ENCODE measurements at regions not wholly inside any gene's neighbourhood (a gene's known extent, or its start where the extent isn't known, plus 50 kb on each side); places are given as distances from the start of the nearest gene placed in this dataset.

GRCh38 chr16:50458667-50459495 is 89.3 kb upstream of the NKD1 start:
- no peak overlapping the region for H3K4me3 ChIP-seq (ENCODE audit: low read length)
- TF ChIP-seq CTCF (conservative IDR thresholded peaks at IDR 0.05; ENCODE audit: low read depth, low read length): no peak
- no peak for DNase-seq (ENCODE audit: low read depth)

- no peak for DNase-seq (ENCODE audit: low read depth)
- no peak overlapping the region for H3K4me3 ChIP-seq (ENCODE audit: low read length)
- no peak for TF ChIP-seq CTCF (conservative IDR thresholded peaks at IDR 0.05; ENCODE audit: low read depth, low read length)
Observed at GRCh38 chr16:50457979-50458491, 89.2 kb upstream of the BRD7 start.

- no peak for DNase-seq (ENCODE audit: low read depth)
- H3K4me3 ChIP-seq (ENCODE audit: low read length): no peak overlapping the region
- TF ChIP-seq CTCF (conservative IDR thresholded peaks at IDR 0.05; ENCODE audit: low read depth, low read length): no peak
Observed at GRCh38 chr16:50457423-50457822, 88.6 kb upstream of the BRD7 start.

- no peak for TF ChIP-seq CTCF (conservative IDR thresholded peaks at IDR 0.05; ENCODE audit: low read depth, low read length)
- DNase-seq (ENCODE audit: low read depth): no peak
- H3K4me3 ChIP-seq (ENCODE audit: low read length): no peak overlapping the region
Observed at GRCh38 chr16:50455288-50455845, 86.6 kb upstream of the BRD7 start.

GRCh38 chr16:50453446-50453845 is 84.7 kb upstream of the BRD7 start:
- TF ChIP-seq CTCF (conservative IDR thresholded peaks at IDR 0.05; ENCODE audit: low read depth, low read length): no peak
- no peak overlapping the region for H3K4me3 ChIP-seq (ENCODE audit: low read length)
- no peak for DNase-seq (ENCODE audit: low read depth)

GRCh38 chr16:50451951-50452508 is 83.2 kb upstream of the BRD7 start:
- H3K4me3 ChIP-seq (ENCODE audit: low read length): no peak overlapping the region
- DNase-seq (ENCODE audit: low read depth): no peak

More at GRCh38 chr16:50451951-50452508, 83.2 kb upstream of the BRD7 start:
- no peak for TF ChIP-seq CTCF (conservative IDR thresholded peaks at IDR 0.05; ENCODE audit: low read depth, low read length)
